ENCODE measurements at regions not wholly inside any gene's neighbourhood (a gene's known extent, or its start where the extent isn't known, plus 50 kb on each side); places are given as distances from the start of the nearest gene placed in this dataset.

DNA sequence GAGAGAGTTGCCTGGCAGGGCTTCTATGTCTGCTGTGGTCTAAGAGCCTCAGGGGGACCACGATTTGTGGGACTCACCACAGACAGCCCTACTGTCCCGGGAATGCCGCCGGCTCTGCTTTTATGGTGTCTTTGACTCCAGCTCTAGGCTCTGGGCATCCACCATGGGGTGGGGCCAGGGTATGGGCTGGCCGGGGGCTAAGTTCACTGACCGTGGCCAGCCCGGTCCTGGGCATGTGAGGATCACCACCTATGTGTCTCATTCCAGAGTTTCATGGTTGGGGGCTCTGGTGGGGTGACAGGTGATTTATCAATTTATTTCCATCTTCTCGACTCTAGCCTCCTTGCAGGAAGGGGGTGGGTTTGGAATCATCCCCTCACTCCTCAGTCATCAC, 139.4 kb downstream of the GADD45G start:
- no peak for TF ChIP-seq CTCF (conservative IDR thresholded peaks at IDR 0.05 in 1 of 2, IDR thresholded peaks at IDR 0.05 in 1 of 2; ENCODE audit: extremely low read depth in 1 of 2, insufficient read depth in 1 of 2, low read depth in 1 of 2, low read length in 2 of 2)
- no peak for TF ChIP-seq EZH2 (IDR thresholded peaks at IDR 0.05; ENCODE audit: borderline replicate concordance, low read length)

Measured in mammary epithelial cell (primary cell).